Bronchial epithelial cell (primary cell): ENCODE measurements at regions not wholly inside any gene's neighbourhood (a gene's known extent, or its start where the extent isn't known, plus 50 kb on each side); places are given as distances from the start of the nearest gene placed in this dataset.
A peak's percentile ranks its signal among the peaks of the same experiment; 100 is the strongest.

Source experiments
- DNase-seq: peaks from one replicate; pipeline ENCODE4 v3.0.0-alpha.2; 2010; ENCODE audit warnings: low read depth
- FAIRE-seq: peaks from 2 replicates; lab custom pipeline; 2011; peaks lifted over from hg19 to GRCh38; lab: Jason Lieb, UNC
- H3K27me3 ChIP-seq: 2 replicates; pipeline ENCODE4 v1.5.1; 2011; ENCODE audit warnings: low read length; ENCODE audit not compliant: control insufficient read depth, insufficient read depth
- H3K36me3 ChIP-seq: 2 replicates; pipeline ENCODE4 v1.5.1; 2011; ENCODE audit warnings: low read length; ENCODE audit not compliant: control insufficient read depth, insufficient read depth
- H3K4me3 ChIP-seq: 2 replicates; pipeline ENCODE4 v1.5.1; 2011; ENCODE audit warnings: mild to moderate bottlenecking, low read depth, low read length, control low read depth
- CTCF ChIP-seq: IDR thresholded peaks from 2 replicates; pipeline ENCODE4 v1.5.1; 2011; ENCODE audit warnings: mild to moderate bottlenecking, moderate library complexity, low read length, control low read depth, inconsistent platforms; ENCODE audit not compliant: insufficient read depth, severe bottlenecking

- Histone ChIP-seq H3K36me3 (no peaks in the 10 kb centered on the region), H3K27me3 (no peaks in the 10 kb centered on the region), H3K4me3 (no peak overlapping the region)
- no peak for TF ChIP-seq CTCF
- no peak for DNase-seq
- no peak for FAIRE-seq
Observed at GRCh38 chr7:24137338-24137737, 146.7 kb upstream of the NPY start.

GRCh38 chr7:24138343-24138742 is 145.6 kb upstream of the NPY start:
- no peaks in the 10 kb centered on the region for H3K27me3 ChIP-seq
- DNase-seq (peak; percentile 10), FAIRE-seq (no peak)
- TF ChIP-seq CTCF: no peak
- no peak overlapping the region for H3K4me3 ChIP-seq
- no peaks in the 10 kb centered on the region for H3K36me3 ChIP-seq

- no peak overlapping the region for H3K4me3 ChIP-seq
- no peak for DNase-seq
- H3K27me3 ChIP-seq: no peaks in the 10 kb centered on the region
- no peak for FAIRE-seq
- no peaks in the 10 kb centered on the region for H3K36me3 ChIP-seq
- no peak for TF ChIP-seq CTCF
Observed at GRCh38 chr7:24140001-24140400, 144.0 kb upstream of the NPY start.

- Histone ChIP-seq H3K4me3 (no peak overlapping the region), H3K36me3 (no peaks in the 10 kb centered on the region), H3K27me3 (no peaks in the 10 kb centered on the region)
- no peak for TF ChIP-seq CTCF
- FAIRE-seq (no peak), DNase-seq (no peak)
Observed at GRCh38 chr7:24141874-24142509, 142.0 kb upstream of the NPY start.

- H3K27me3 ChIP-seq: no peaks in the 10 kb centered on the region
- no peaks in the 10 kb centered on the region for H3K36me3 ChIP-seq
- FAIRE-seq (no peak), DNase-seq (no peak)
- H3K4me3 ChIP-seq: no peak overlapping the region
- TF ChIP-seq CTCF: no peak
Observed at GRCh38 chr7:24143547-24143946, 140.4 kb upstream of the NPY start.

- Histone ChIP-seq H3K36me3 (no peaks in the 10 kb centered on the region), H3K4me3 (no peak overlapping the region), H3K27me3 (no peaks in the 10 kb centered on the region)
- no peak for TF ChIP-seq CTCF
- FAIRE-seq: no peak
- DNase-seq: no peak
Observed at GRCh38 chr7:24151944-24152343, 132.0 kb upstream of the NPY start.
